OCI-LY3 (cell line): ENCODE measurements at regions not wholly inside any gene's neighbourhood (a gene's known extent, or its start where the extent isn't known, plus 50 kb on each side); places are given as distances from the start of the nearest gene placed in this dataset.

Experiments used
- EZH2phosphoT487 ChIP-seq: fragments of 200-600 bp; shearing (Covaris generic); IDR thresholded peaks from 2 replicates; pipeline ENCODE4 v1.6.1; 2018; ENCODE audit warnings: antibody characterized with exemption, mixed run types, low read depth
- TF ChIP-seq, protein P1 (sequence below): fragments of 200-600, 300-600 bp; sonication (generic); IDR thresholded peaks from 2 replicates; pipeline ENCODE4 v1.5.1; 2014; ENCODE audit warnings: antibody characterized with exemption, low read length, low read depth

DNA sequence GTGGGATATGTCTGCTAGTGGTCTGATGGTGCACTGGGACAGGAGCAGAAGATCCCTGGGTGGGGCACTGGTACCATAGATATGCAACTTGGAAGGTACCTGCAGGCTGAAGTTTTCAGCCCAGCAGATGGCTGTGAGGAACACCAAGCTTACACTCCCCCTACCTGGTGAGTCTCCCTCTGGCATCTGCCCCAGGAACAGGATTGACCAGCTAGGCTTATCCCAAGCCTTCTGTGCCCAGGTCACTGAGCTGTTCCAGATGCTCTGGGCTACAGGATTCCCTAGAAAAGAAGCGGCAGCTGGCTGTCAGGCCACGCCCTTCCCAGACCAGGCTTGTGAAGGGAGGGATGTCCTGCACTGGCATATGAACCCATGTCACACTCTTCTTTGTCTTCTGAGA, 1130.0 kb downstream of the NAALADL2 start:
- TF ChIP-seq, protein P1, sequence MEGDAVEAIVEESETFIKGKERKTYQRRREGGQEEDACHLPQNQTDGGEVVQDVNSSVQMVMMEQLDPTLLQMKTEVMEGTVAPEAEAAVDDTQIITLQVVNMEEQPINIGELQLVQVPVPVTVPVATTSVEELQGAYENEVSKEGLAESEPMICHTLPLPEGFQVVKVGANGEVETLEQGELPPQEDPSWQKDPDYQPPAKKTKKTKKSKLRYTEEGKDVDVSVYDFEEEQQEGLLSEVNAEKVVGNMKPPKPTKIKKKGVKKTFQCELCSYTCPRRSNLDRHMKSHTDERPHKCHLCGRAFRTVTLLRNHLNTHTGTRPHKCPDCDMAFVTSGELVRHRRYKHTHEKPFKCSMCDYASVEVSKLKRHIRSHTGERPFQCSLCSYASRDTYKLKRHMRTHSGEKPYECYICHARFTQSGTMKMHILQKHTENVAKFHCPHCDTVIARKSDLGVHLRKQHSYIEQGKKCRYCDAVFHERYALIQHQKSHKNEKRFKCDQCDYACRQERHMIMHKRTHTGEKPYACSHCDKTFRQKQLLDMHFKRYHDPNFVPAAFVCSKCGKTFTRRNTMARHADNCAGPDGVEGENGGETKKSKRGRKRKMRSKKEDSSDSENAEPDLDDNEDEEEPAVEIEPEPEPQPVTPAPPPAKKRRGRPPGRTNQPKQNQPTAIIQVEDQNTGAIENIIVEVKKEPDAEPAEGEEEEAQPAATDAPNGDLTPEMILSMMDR: no peak
- no peak for TF ChIP-seq EZH2phosphoT487
